ENCODE measurements at regions not wholly inside any gene's neighbourhood (a gene's known extent, or its start where the extent isn't known, plus 50 kb on each side); places are given as distances from the start of the nearest gene placed in this dataset.
"Not testable (repeated sequence)": the region's sequence is repeated elsewhere in the genome, so short reads cannot be mapped to it uniquely, and the experiment has no call there.

DNA sequence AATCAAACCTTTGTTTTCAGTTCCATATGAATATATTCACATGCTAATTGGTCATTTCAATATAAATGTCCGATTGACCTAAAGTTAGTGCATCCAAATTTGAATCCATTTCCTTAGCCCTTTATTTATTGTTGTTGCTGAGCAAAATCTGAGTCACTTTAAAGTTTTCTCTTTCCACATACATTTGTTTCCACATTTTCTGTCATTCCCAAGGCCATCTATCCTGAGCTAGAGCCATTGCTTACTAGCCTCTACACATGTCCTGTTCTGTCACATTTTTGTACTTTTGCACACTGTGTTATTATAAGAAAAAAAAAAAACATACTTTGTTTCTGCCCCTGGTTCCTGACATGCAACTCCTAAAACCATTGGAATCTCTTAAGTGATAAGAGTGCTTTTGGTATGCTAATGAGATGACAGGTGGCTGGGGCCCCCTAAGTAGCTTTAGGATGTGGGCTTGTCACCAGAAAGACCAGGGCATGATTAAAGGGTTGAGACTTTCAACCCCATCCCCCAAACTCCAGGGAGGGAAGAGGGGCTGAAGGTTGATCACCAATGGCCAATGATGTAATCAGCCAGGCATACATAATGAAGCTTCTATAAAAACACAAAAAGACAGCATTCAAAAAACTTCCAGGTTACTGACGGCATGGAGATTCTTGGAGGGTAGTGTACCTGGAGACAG, 353.3 kb upstream of the MAGEB16 start:
- DNase-seq (ENCODE audit: insufficient read length, low spot score) = no peak
- FAIRE-seq = no peak
- TF ChIP-seq, protein P1, sequence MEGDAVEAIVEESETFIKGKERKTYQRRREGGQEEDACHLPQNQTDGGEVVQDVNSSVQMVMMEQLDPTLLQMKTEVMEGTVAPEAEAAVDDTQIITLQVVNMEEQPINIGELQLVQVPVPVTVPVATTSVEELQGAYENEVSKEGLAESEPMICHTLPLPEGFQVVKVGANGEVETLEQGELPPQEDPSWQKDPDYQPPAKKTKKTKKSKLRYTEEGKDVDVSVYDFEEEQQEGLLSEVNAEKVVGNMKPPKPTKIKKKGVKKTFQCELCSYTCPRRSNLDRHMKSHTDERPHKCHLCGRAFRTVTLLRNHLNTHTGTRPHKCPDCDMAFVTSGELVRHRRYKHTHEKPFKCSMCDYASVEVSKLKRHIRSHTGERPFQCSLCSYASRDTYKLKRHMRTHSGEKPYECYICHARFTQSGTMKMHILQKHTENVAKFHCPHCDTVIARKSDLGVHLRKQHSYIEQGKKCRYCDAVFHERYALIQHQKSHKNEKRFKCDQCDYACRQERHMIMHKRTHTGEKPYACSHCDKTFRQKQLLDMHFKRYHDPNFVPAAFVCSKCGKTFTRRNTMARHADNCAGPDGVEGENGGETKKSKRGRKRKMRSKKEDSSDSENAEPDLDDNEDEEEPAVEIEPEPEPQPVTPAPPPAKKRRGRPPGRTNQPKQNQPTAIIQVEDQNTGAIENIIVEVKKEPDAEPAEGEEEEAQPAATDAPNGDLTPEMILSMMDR (IDR thresholded peaks at IDR 0.05; ENCODE audit: insufficient read depth, missing control alignments) = no peak

DNA sequence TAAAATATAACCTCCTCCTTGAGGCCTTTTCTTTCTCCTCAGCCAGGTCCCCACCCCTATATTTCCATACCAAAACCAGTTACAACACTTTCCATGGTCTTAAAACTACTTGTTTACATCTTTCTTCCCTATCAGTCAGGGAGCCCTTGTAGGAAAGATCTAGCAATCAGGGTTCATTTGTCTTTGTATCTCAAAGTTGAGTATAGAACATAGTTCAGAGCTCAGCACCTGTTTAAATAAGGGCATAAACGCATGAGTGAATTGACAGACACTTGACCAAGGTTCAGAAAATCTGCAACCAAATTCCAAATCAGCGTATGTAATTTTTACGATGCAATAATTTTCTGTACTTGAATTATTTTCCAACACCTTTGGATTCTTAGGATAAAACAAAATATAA, 352.2 kb upstream of the MAGEB16 start:
- no peak for FAIRE-seq
- DNase-seq (ENCODE audit: insufficient read length, low spot score) = no peak
- TF ChIP-seq, protein P1 (IDR thresholded peaks at IDR 0.05; ENCODE audit: insufficient read depth, missing control alignments) = no peak

DNA sequence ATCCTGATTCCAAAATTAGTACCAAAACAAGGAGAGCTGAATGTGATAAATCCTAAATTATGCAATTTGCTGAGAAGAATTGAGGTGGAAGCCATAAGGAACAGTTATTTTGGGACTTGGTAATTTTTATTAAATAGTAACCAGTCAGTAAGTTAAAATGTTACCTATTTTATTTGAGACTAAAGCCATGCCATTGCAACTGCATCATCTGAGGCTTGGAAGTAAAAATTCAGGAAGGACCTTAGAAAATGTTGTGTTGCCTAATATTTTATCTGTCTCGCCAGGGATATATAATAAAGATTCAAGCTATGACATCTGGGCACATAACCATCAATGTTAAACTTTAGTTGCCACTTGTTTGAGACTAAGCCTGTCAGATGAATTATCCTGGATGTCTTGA, 341.3 kb upstream of the MAGEB16 start:
- TF ChIP-seq, protein P1 (IDR thresholded peaks at IDR 0.05; ENCODE audit: insufficient read depth, missing control alignments) = no peak
- no peak for FAIRE-seq
- DNase-seq (ENCODE audit: insufficient read length, low spot score) = no peak

DNA sequence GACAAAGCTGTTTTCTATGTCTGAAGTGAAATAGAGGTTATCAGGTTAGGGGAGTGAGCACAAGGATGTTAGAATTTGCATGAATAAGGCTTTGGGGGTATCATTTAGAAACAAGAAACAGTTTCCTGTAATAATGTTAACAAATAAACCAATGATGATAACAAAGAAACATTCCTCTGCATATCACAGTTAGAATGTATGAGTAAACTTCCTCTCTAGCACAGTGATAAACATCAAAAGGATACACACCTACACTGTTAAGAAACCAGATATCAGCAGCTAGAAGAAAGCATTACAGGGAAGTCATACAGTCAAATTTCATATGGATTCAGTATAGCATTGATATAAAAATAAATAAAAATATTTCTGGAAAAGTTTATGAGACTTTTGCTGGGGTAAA, 340.0 kb upstream of the MAGEB16 start:
- no peak for DNase-seq (ENCODE audit: insufficient read length, low spot score)
- TF ChIP-seq, protein P1 (IDR thresholded peaks at IDR 0.05; ENCODE audit: insufficient read depth, missing control alignments) = no peak
- FAIRE-seq = peak; percentile 63

DNA sequence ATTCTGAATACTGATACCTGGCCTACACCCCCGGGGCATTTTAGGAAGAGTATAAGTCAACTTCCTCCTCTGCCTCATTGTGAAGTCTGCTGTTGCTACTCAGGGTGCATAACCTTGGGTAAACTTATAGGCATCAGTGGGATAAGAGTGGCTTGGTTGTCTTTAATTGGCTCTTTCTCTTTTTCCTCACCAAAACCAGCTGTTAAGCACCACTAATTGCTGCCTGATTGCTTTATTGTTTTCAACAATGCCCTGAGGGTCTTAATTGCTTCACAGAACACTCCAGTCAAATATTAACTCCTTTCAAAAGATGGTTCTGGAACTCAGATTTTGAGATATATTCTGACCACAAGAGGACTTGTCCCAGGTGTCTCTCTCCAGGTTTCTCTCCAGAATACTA, 337.0 kb upstream of the MAGEB16 start:
- TF ChIP-seq, protein P1 (IDR thresholded peaks at IDR 0.05; ENCODE audit: insufficient read depth, missing control alignments) = no peak
- no peak for DNase-seq (ENCODE audit: insufficient read length, low spot score)
- FAIRE-seq = no peak

DNA sequence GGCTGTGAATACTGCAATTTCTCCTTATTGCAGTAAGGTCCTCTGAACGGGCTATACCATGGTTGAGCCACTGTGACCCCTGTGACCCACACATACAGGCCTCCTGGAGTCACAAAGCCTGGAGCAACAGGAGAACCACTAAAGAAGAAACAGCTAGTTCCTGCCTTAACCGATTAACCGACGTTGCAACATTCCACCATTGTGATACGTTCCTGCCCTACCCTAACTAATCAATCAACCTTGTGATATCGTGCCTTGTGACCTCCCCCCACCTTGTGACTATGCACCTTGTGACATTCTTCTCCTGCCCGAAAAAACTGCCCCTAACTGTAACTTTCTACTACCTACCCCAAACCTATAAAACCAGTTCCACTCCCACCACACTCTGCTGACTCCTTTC, 301.5 kb upstream of the MAGEB16 start:
- FAIRE-seq; DNase-seq (ENCODE audit: insufficient read length, low spot score): not testable (repeated sequence)

DNA sequence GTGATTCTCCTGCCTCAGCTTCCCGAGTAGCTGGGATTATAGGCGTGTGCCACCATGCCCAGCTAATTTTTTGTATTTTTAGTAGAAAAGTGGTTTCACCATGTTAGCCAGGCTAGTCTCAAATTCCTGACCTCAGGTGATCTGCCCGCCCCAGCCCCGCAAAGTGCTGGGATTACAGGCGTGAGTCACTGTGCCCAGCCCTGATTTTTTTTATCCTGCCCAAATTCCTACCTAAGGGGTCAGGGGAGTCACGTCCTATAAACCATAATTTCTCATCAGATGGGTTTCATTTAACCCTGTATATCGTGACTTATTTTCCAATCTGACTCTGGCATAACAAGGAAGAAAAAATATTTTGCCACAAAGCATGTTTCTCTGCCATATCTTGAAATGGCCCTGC, 300.7 kb upstream of the MAGEB16 start:
- not testable (repeated sequence) for FAIRE-seq

DNA sequence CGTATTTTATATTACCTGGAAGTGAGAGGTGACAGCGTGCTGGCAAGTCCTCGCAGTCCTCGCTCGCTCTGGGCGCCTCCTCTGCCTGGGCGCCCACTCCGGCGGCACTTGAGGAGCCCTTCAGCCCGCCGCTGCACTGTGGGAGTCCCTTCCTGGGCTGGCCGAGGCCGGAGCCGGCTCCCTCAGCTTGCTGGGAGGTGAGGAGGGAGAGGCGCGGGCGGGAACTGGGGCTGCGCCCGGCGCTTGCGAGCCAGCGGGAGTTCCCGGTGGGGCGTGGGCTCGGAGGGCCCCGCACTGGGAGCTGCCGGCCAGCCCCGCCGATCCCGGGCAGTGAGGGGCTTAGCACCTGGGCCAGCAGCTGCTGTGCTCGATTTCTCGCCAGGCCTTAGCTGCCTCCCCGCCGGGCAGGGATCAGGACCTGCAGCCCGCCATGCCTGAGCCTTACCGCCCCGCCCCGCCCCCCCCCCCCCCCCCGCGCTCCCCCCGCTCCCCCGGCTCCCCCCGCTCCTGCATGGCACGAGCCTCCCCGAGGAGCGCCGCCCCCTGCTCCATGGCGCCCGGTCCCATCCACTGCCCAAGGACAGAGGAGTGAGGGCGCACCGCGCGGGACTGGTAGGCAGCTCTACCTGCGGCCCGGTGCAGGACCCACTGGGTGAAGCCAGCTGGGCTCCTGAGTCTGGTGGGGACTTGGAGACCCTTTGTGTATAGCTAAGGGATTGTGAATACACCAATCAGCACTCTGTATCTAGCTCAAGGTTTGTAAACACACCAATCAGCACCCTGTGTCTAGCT, 298.9 kb upstream of the MAGEB16 start:
- TF ChIP-seq, protein P1 (IDR thresholded peaks at IDR 0.05; ENCODE audit: insufficient read depth, missing control alignments) = no peak
- DNase-seq (ENCODE audit: insufficient read length, low spot score) (no peak), FAIRE-seq (no peak)

More for the DNA sequence above, 300.7 kb upstream of the MAGEB16 start:
- not testable (repeated sequence) for DNase-seq (ENCODE audit: insufficient read length, low spot score)
